HG03064 (cell line): ENCODE measurements at regions not wholly inside any gene's neighbourhood (a gene's known extent, or its start where the extent isn't known, plus 50 kb on each side); places are given as distances from the start of the nearest gene placed in this dataset.

Source experiments
- ATAC-seq: cut with Tn5 transposase; IDR thresholded peaks from one replicate; pipeline ENCODE4 v1.9.1; 2021; ENCODE audit warnings: low read depth; ENCODE audit not compliant: unreplicated experiment

DNA sequence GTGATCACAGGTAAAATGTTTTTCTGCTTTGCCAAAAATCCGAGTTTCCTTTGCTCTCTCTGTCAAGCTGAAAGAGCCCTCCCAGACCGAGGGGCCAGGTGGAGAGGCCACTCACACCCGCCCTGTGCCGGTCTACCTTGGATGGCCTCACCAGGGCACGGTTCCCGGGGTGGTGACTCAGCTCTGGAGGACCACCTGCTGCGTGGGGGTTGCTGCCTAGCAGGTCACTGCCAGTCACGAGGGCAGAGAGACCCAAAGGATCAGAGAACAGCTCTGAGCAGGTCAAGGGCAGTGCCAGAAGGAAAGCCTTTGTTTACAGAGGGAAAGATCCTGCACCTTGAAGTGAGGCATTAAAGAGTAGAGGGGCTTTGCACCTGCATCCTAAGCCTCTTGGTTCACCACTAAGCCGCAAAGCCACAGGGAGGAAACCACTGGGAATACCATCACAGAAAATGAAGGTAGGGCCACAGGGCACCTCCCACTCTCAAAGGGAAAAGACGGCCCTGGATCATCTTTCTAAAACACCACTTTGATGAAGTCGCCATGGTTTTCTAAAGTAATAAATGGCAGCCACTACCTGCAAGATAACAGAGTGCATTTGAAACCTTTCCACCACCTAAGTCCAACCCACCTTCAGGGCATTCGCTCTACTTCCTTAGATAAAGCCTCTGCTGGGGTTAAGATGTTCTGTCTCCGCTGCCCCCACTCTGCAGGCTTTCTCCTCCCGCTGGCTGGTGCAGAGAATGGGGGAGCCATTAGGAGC is 160.3 kb upstream of the KLF14 start:
- no peak for ATAC-seq

DNA sequence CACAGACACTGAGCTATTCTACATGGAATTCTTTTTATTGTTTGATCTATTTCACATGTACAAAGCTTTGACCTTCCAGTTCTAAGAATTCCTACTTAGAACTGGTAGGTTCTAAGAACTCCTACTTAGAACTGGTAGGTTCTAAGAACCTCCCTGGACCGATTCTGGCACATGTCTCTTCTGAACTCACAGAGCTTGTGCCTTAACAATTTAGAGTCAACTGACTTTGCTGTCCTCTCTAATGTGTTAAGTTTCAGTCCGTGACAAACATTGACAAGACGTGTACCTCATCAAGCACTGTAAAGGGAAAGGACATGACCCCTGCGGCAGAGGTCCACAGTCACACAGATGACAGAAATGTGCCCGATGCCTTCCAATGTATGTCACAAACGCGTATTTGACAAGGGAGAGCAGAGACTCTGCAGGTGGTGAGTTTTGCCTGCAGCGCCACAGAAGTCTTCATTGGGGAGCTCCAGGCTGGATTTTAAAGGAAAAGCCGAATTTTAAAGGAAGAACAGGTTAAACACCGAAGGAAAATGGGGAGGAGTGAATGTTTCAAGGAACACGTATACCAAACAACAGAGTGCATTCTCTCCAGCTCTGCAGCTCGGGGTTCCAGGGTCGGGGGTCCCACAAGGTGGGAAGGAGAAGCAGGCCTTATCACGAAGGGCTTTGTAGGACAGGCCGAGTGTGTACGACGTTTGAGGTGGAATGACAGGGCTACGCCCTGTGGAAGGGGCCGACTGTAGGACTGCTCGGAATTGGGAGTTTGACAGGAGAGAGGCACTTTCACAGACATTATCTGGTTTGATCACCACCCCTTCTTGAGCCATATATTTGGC is 161.1 kb upstream of the KLF14 start:
- ATAC-seq, result no peak

GRCh38 chr7:130896051-130896881 is 162.3 kb upstream of the KLF14 start:
- no peak for ATAC-seq

GRCh38 chr7:130896898-130897514 is 163.0 kb upstream of the KLF14 start:
- ATAC-seq, result no peak

GRCh38 chr7:130897515-130898419 is 163.8 kb upstream of the KLF14 start:
- ATAC-seq, result no peak

GRCh38 chr7:130899071-130899560 is 165.1 kb upstream of the KLF14 start:
- ATAC-seq, result no peak

GRCh38 chr7:130899638-130900401 is 165.8 kb upstream of the KLF14 start:
- ATAC-seq, result no peak

GRCh38 chr7:130900471-130901076 is 166.6 kb upstream of the KLF14 start:
- no peak for ATAC-seq

- no peak for ATAC-seq
Observed at GRCh38 chr7:130901209-130901783, 167.3 kb upstream of the KLF14 start.

GRCh38 chr7:130902755-130903357 is 168.8 kb upstream of the KLF14 start:
- no peak for ATAC-seq

DNA sequence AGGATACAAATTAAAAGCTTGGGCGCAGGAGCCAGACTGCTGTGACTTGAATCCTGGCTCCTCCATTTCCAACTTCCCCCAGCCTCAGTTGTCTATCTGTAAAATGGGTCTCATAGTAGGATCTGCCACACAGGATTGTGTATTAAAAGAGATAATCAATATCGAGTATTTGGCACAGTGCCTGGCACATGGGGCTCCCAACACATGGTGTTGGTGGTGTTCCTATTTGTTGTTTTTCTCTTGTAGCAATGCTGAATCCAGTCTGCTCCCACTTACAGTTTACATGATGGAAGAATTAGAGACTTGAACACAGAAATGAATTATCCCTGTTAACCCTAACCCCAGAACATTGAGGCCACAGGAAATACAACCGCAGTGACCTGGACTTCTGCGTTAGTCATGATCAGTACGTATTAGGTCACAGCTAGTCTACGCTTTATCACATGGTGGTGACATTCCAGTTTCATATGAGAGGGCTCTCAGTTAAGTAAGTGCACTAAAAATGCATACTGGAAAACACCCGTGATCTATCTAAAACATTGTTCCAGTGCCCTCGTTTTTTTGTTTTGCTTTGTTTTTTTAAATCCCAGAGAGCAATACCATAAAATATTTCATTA is 169.5 kb upstream of the KLF14 start:
- no peak for ATAC-seq

DNA sequence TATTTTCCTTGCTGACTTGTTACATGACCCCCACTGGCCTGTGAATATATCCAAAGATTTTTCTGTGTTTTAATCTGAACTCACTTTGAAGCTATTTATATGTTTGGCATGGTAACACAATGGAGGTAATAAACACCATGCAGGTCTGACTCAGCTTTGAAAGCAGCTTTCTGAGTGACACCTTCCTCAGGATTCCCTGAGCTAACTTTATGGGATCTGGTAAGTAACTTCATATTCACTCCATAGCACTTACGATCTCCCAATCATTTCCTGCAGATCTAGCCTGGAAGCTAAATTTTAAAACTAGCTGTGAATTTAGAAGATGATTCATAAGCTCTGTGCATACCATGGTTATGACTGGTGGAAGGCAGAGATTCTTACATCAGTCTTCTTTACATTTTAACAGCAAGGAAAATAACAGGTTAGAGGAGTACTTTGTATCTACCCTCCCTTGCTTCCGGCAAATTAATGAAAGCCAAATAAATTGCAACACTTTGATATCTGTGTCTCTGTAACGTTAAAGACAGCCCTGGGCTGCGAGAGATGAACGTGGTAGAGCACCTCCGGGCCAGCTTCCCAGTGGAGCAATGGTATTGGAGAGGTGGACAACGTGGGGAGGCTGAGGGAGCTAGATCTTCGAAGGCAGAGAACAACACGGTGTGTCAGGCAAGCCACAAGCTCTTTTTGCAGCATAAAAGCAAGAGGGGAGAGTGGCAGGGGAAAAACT is 170.2 kb upstream of the KLF14 start:
- ATAC-seq, result no peak

GRCh38 chr7:130904792-130905191 is 170.8 kb upstream of the KLF14 start:
- ATAC-seq, result no peak

GRCh38 chr7:130906575-130906974 is 172.6 kb upstream of the KLF14 start:
- no peak for ATAC-seq

DNA sequence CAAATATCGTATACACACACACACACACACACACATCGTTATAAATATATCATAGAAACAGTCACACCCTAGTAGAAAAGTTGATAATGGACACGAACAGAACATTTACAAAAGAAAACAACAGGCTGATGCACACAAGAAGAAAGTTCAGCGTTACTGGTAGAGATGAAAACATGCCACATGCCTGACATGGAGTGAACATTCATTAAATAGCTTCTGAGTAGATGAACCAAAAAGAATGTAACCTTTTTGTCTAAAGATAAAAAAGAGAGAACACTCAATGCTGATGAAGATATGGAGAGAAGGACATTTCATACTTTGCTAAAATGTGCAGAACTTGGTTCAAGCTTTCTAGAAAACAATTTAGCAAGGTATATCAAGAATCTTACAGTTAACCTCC is 173.4 kb upstream of the KLF14 start:
- no peak for ATAC-seq

DNA sequence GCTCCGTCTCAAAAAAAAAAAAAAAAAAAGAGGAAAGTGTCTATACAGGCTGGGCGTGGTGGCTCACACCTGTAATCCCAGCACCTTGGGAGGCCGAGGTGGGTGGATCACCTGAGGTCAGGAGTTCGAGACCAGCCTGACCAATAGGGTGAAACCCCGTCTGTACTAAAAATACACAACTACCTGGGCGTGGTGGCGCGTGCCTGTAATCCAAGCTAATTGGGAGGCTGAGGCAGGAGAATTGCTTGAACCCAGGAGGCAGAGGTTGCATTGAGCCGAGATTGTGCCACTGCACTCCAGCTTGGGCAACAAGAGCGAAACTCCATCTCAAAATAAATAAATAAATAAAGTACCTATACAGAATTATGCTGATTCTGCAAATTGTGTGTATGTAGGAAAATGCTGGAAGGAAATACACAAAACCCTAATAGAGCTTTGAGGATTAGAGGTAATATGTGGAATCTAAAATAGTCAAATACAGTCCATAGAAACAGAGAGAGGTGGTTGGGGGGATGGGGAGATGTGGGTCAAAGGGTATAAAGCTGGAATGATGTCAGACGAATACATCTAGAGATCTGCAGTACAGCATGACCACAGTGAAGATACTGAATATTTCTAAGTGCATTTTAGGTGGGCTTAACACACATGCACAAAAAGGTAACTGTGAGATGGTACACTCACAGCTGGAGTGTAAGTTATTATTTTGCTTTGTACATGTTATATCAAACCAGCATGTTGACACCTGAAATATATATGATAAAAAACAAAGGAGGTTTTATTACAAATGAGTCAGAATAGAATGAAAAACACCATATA is 174.5 kb upstream of the KLF14 start:
- no peak for ATAC-seq
